ENCODE measurements at regions not wholly inside any gene's neighbourhood (a gene's known extent, or its start where the extent isn't known, plus 50 kb on each side); places are given as distances from the start of the nearest gene placed in this dataset.

GRCh38 chr2:81299841-81300240 is 995.3 kb upstream of the LRRTM1 start:
- TF ChIP-seq CTCF (IDR thresholded peaks at IDR 0.05; ENCODE audit: borderline replicate concordance, extremely low read depth, low read length, poor library complexity, severe bottlenecking) (no peak), EZH2 (IDR thresholded peaks at IDR 0.05; ENCODE audit: borderline replicate concordance, low read depth, low read length, severe bottlenecking) (no peak)
